HG02678 (cell line): ENCODE measurements at regions not wholly inside any gene's neighbourhood (a gene's known extent, or its start where the extent isn't known, plus 50 kb on each side); places are given as distances from the start of the nearest gene placed in this dataset.
"Not testable (repeated sequence)": the region's sequence is repeated elsewhere in the genome, so short reads cannot be mapped to it uniquely, and the experiment has no call there.

ENCODE experiments used
- ATAC-seq: cut with Tn5 transposase; IDR thresholded peaks from one replicate; pipeline ENCODE4 v1.9.1; 2021; ENCODE audit warnings: mild to moderate bottlenecking, moderate library complexity; ENCODE audit not compliant: unreplicated experiment

DNA sequence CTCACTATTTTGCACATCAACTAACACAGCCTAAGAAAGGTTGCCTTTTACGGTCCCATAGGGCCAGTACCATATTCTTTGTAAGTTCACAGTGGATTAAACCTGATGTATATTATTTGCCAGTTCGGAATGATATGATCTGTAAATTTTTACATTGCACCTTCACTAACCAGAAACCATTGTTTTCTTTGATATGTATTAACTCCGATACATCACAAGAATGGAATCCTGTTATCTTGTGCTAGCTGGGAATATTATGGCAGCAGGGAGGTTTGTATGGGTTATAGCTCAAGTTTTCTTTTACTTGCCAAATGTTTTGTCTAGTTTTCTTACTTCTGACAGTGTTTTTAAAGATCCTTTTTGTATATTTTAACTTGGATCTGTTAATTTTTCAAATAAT lies 51.4 kb upstream of the S1PR1 start:
- no peak for ATAC-seq

DNA sequence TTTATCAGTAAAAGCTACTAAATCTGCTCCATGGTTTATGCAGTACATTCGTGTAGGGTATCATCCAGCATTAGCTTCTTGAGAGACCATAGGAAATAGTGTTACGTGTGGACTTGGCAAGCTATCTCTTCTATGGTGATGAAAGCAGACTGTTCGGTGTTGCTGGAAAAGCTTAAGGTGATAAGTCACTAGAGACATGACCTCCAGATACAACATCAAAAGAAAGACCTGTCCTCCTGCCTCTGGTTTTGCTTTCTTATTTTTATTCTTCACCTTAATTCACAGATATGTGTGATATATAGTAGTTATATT lies 53.5 kb upstream of the S1PR1 start:
- ATAC-seq = no peak

DNA sequence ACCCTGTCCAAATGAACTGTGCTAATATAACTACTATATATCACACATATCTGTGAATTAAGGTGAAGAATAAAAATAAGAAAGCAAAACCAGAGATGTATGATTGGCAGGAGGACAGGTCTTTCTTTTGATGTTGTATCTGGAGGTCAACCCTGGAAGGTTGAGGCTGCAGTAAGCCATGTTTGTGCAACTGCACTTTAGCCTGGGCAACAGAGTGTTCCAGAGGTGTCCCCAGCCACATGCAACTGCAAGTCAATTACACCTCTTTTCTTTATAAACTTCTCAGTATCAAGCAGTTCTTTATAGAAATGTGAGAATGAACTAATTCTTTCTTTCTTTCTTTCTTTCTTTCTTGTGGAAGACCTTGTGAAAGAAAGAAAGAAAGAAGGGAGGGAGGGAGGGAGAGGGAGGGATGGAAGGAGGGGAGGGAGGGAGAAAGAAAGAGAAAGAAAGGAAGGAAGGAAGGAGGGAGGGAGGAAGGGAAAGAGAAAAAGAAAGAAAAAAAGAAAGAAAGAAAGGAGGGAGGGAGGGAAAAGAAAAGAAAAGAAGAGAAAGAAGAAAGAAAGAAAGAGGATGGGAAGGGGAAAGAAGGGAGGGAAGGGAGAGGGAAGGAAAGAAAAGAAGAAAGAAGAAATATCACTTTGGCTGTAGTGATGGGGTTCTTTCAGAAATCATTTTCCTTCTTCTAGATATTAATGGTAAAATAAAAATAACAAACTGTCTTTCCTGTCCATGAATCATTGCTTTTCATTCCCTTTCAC lies 54.0 kb upstream of the S1PR1 start:
- ATAC-seq = no peak

DNA sequence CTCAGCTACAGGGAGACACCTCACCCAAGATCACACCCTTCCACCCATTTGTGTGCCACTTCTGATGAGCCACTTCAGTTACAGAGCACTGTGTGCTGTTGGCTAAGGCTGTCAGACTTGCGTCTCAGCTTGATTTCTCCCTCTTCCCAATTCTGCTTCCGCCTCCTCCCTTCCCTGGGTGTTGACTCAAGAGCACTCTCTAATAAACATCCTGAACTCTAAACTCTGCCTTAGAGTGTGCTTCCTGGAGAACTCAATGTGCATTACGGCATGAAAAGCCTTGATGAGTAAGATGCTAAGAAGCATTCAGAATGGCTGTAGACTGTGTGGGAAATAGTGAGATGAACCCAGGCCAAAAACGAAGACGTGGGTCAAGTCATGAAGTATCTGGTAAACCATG lies 54.9 kb upstream of the S1PR1 start:
- no peak for ATAC-seq

DNA sequence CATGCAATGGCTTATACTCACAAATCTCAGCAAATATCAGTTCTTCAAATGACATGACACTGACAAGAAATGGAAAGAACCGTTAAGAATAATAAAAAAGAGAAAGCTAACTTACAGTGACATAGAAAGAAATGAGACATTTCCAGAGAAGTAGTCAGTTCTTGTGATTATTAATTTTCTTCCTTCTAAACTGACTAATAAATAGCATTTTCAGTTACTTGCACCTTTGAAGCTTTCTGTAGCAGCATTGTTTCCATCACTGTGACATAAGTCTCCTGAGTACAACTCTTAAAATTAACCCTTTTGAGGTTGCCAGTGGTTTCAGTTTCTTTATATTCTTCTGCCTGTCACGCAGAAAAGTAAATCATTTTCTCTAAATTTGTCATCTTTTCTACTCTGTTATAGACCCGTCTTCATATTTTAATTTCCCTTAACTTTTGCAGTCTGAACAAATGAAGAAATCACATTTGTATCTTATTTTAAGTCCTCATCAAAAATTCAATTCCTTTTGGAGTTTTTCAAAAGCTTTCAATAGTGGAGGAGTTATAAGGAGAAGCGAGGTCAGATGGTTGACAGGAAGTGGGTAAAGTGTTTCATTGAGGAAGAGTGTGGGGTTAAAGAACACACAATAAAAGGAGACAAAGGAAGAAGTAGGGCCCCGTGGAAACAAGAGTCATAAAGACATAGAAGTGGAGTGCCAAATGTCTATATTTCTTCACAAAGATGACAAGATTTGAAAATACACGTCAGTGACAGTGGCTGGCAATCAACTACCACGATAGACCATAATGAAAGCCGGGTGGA lies 57.9 kb upstream of the S1PR1 start:
- peak; percentile 88 for ATAC-seq

DNA sequence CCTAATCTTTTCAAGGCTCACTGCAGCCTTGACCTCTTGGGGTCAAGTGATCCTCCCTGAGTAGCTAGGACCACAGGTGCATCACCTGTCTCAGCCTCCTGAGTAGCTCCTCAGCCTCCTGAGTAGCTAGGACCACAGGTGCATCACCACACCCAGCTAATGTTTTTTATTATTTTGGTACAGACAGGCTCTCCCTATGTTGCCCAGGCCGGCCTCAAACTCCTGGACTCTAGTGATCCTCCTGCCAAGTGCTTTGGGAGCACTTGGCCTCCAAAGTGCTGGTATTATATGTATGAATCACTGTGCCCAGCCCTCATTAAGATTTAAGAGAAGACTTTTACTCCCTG lies 58.5 kb upstream of the S1PR1 start:
- no peak for ATAC-seq

DNA sequence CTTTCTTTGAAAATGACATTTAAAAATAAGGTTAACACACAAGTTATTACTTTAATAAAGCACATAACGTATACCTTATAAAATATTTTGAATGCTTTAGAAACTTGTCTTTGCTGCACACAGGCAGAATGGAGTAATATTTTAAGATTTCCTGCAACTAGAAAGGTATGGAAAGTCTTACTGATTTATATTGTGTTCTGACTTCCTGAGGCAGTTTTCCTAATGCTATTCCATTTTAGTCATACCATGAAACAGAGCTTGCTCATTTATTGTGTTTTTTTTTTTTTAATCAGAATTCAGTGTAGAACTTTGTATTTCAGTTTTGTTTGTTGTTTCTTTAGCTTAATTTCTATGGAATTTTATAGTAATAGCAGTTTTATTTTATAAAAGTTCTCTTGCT lies 60.9 kb upstream of the S1PR1 start:
- no peak for ATAC-seq

DNA sequence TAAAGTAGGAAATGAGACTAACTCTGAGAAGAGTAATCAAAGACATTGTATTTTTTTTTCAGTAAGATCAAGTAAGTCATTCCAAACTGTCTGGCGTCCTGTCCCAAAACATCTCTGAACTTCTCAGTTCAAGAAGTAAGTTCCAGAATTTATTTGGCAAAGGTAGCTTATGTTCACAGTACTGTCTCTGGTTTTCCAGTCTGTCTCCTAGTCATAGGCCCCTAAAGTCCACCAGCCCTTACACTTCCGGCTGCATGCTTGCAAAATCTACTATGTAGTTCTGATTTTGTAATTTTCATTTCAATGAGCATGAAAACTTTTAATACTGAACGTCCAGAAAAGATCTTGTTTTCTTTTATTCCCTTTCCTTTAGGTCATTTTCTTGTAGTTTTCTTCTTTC lies 61.4 kb upstream of the S1PR1 start:
- ATAC-seq = no peak

DNA sequence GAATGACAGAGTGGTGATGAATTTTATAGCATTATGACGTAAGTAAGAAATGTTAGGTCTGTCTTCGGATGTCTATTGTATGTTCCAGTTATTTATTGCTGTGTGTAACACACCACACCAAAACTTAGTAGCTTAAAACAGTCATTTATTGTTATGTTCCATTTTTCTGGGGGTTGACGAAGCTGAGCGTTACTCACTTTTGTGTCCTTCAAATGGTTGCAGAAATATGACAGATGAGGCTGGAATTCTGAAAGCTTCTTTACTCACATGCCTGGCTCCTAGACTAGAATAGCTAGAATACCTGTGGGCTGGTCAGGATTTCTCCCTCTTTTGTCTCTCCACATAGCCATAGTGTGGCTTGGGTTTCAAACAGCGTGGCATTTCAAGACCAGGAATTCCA lies 62.1 kb upstream of the S1PR1 start:
- no peak for ATAC-seq

DNA sequence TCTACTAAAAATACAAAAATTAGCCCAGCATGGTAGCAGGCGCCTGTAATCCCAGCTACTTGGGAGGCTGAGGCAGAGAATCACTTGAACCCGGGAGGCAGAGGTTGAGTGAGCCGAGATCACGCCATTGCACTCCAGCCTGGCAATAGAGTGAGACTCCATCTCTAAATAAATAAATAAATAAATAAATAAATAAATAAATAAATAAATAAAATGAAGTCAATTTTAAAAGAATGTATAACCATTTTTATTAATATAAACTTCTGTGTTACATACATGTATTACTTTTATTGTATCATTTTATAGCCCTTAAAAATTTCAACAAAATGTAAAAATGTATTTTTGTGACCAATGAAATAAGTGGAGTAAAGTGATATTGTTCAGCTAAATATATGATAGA lies 62.5 kb upstream of the S1PR1 start:
- not testable (repeated sequence) for ATAC-seq

DNA sequence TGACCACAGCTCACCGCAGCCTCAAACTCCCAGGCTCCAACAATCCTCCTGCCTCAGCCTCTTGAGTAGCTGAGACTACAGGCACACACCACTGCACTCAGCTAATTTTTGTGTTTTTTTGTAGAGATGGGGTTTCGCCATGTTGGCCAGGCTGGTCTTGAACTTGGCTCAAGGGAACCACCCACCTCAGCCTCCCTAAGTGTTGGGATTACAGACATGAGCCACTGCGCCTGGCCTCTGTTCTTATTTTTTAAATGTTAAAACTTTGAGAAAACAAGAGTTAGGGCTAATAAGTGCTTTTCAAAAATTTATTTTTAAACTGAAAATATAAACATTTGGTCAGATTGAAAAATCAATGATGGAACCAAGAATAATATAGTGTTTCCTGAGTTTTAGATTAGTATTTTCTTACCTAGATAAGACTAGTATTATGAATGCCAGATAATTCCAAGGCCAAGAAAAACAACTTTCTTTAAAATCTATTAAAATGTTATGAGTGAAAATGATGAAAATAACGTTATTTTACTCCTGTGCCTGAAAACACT lies 66.2 kb upstream of the S1PR1 start:
- no peak for ATAC-seq

DNA sequence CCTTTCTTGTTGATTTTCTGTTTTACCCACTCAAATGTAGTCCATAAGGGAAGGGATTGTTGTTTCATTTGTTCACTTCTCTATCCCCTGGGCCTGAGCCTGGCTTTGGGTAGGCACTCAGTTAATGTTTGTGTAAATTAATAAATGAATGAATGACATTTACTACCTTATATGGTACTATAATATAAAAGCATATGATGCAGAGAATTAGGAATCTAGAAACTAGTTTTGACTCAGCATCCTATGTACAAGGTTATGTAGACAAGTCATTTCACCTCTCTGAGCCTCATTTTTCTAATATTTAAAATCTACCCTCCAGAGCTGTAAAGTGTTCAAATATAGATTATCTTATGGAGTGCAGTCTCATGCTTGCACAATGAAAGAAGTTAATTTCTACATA lies 68.9 kb upstream of the S1PR1 start:
- ATAC-seq = peak; percentile 65

DNA sequence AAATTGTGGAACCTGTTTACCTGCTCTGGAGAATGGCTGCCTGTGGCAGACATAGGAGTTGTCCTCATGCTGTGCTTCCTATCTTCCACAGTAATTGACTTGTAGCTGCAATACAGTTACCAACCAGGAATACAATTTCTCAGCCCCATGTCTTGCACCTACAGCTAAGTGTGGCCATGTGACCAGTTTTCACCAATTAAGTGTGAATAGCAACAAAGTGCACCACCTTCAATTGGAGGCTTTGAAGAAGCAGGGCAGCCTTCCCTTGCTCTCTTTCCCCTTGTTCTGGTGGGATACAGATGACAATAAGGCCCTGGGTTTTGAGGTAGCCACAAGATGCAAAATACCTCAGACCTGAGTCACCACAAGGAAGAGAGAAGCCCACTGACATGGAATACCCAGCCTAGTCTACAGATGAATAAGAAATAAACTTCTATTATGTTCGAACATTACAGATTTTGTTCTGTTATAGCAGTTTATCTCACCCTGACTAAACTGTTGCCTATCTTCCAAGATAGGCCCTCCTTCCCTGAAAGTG lies 70.2 kb upstream of the S1PR1 start:
- no peak for ATAC-seq

DNA sequence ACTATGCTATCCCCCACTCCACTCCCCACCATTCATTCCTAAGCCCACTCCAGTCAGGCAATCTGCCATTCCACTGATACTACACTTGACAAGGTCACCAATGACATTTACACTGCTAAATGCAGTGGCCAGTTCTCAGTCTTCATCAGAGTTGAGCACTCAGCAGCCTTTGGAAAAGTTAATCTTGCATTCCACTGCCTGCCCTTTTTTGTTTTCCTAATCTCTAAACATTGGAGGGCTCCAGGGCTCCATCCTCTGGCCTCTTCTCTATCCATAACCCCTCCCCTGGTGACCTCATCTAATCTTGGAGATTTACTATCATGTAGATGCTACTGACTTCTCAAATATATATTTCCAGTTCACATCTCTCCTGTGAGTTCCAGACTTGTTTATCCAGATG lies 70.9 kb upstream of the S1PR1 start:
- ATAC-seq = no peak

DNA sequence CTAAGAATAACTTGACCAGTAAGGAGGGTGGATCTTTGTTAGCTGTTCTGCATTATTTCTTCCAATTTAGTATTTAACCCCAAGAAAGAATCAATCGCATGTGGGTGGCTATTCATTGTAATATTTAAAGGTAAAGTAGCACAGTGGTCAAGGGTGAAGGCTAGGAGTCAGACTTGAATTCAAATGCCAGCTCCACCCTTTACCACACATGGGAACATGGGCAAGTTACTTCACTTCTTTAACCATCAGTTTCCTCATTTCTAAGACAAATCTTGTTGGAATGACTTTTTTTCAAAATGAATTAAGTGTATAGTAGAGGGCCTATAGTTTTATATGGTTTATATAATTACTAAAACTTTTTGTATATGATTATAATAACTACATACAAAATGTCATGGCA lies 71.3 kb upstream of the S1PR1 start:
- no peak for ATAC-seq

DNA sequence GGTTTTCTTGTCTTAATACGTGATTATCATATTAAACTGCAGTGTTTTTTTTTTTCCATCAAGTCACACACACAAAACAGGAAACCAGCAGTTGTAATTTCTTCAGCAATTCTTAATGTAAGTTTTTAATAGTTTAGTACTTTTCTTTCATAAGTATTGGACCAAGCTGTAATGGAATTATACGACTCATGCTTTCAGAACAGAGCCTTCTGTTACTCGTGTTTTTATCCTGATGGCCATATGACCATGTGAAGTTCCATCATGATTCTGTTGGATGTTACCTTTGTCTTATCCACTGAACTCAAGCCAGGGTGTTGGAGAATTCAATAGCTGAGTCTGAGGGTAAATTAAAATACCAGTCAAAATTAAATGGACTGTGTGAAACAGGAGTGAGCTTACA lies 72.0 kb upstream of the S1PR1 start:
- ATAC-seq = no peak

DNA sequence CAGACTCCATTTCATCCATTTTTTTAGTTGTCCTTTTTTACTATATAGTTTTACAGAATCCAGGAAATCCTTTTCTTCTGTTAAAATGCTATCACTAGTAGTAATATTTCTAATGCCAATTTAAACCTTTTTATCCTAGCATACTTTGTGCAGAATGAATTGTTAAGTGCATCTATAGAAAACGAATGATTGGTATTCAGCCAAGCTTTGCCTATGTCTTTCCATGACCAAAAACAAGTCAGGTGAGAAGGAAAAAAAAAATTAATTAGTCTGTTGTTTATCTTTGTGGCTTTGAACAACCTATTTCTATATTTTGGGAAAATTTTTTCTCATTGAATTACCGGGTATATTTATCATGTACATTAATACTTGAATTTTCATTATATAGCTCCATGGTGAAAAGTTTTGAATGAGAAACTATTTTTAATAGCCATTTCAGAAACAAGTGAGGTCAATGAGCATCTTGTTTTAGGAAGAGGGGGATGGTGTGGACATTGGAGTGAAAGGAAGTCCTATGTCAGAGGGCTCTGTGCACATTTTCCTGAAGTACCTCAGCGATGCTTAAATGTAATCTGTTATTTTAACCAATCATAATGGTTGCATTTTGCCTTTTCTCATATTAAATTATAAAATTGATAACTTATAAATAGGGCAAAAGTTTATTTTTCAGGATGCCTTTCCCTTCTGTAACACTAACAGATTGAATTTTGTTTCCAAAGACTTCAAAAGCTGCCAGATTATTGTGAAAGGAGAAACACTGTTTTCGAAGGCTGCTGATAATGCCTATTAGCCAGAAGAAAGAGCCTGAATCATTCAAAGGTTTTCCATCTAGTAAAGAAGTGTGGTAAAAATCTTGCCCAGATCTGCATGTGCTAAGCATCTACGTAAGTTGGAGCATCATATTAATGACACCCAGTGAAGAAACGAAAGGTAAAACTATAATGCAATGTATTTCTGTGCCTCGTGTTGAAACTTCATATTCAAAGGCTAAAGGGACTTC lies 73.8 kb upstream of the S1PR1 start:
- no peak for ATAC-seq

DNA sequence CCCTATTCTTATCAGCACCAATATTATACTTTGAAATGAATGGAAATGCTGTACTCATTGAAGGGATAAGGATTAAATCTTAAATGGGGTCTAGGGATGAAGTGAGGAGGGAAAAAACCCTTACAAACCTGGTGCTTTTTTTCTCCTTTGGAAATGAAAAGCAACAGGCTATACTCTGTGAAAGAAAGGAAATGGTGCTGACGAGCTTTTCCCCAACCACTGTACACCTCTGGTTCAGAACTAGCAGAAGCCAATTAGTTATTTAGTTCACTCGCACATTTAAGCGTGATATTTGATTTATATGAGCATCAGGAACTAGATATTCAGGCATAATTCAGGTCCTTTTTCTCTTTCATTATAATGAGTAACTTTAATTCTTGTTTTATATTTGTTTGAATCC lies 74.5 kb upstream of the S1PR1 start:
- no peak for ATAC-seq

DNA sequence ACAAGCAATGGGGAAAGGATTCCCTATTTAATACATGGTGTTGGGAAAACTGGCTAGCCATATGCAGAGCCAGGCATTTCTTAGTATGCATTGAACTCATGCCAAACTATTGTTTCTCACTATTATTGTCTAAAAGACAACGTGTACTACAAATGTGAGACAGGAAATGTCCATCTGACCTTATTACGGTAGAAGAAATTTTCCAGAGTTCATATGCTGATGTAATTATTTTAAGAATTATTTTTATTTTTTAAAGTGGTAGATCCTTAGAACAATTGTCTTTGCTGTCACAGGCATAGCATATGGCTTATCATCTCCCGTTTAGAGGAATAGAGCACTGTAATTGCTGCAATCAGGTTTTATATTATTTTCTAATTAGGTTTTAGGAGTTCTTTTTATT lies 75.2 kb upstream of the S1PR1 start:
- no peak for ATAC-seq

DNA sequence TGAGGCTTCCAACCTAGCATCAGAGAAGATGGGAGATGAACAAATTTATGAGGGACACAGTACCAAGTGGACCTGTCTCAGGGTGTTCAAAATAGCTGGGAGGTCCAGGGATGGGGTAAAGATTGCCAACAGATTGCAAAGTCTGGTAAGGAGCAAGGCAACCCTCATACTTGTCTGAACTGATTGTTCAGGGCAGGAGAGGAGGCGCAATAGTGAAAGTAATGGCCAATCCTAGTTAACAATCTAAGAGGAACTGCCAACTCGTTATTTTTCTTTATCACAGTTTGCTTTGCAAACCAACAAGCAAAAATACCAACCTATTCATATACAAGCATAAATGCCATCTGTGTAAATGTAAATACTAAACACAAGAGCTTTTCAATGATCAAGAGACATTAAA lies 78.4 kb upstream of the S1PR1 start:
- peak; percentile 67 for ATAC-seq

DNA sequence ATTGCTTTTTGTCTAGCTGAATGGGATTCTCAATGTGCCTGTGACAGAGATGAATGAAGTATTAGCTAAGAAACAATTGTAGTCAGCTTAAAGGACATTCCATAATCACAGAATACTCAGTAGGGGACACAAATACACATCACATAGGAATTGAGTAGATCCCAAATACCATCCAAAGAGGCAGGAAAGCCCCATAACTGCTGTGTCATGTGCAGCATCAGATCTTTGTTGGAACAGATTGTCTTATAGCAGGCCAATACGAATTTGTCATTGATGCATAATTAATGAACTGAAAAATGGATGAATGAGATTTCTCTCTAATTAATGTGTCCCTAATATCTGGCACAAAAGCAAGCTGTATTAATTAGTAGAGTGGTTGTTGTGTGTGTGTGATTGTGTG lies 82.3 kb upstream of the S1PR1 start:
- no peak for ATAC-seq
